Right lobe of liver (tissue), 6 donors: ENCODE measurements at regions not wholly inside any gene's neighbourhood (a gene's known extent, or its start where the extent isn't known, plus 50 kb on each side); places are given as distances from the start of the nearest gene placed in this dataset.

Experiments used
- ATAC-seq, 4 donors: fragments of 200-7000 bp; cut with Tn5 transposase; one replicate each; pipeline ENCODE4 v1.9.1; 2020; ENCODE audit warnings: mild to moderate bottlenecking in 4 of 4, moderate library complexity in 4 of 4
- DNase-seq, 3 donors: peaks; one replicate each; pipeline ENCODE4 v3.0.0-alpha.2; 2020
- H3K27ac ChIP-seq, 3 donors: fragments of 200-600 bp; one replicate each; pipeline ENCODE4 v1.8.0; 2022
- H3K27me3 ChIP-seq, 2 donors: fragments of 200-600 bp; one replicate each; pipeline ENCODE4 v1.8.0; 2022
- H3K36me3 ChIP-seq, 4 donors: fragments of 200-600 bp; sonication (generic) in 1 of 4; one replicate each; pipeline versions ENCODE4 v1.5.1 to v1.8.0; 2017 to 2022; ENCODE audit warnings: control low read depth in 1 of 4
- H3K4me1 ChIP-seq, 4 donors: fragments of 200-600 bp; sonication (generic) in 1 of 4; one replicate each; pipeline versions ENCODE4 v1.5.1 to v1.8.0; 2017 to 2022; ENCODE audit warnings: control low read depth in 1 of 4
- H3K4me3 ChIP-seq, 3 donors: fragments of 200-600 bp; one replicate each; pipeline ENCODE4 v1.8.0; 2022
- H3K9me3 ChIP-seq, 4 donors: fragments of 200-600 bp; sonication (generic) in 1 of 4; one replicate each; pipeline versions ENCODE4 v1.5.1 to v1.8.0; 2017 to 2022; ENCODE audit warnings: control low read depth in 1 of 4
- CTCF ChIP-seq, 4 donors: fragments of 200-600 bp in 3 of 4; fragments of 450-650 bp in 1 of 4; IDR thresholded peaks; one replicate each; pipeline versions ENCODE4 v1.5.1 to v1.8.0; 2016 to 2022; ENCODE audit warnings: antibody characterized with exemption in 4 of 4, mild to moderate bottlenecking in 2 of 4
- POLR2A ChIP-seq: fragments of 450-650 bp; IDR thresholded peaks from one replicate; pipeline ENCODE4 v1.6.1; 2017; ENCODE audit warnings: antibody characterized with exemption, mild to moderate bottlenecking
- WGBS: methylation state at CpG from one replicate; pipeline ENCODE4 v1.1.6; 2018; ENCODE audit warnings: low coverage, low lambda C conversion rate; ENCODE audit not compliant: insufficient coverage; ENCODE audit errors: missing lambda C conversion rate; 5-methylcytosine and 5-hydroxymethylcytosine counted together
- intact Hi-C, 2 donors: fragments of 100-400 bp; cut with DNase I; formaldehyde crosslinking; loops; one replicate each; pipeline versions ENCODE4 v1.11.2 to v1.14.1; 2022
- donor health status: DM: no; HTN: yes; CAD: no.
- donor health status: DM: no; HTN: no; CAD: no.
- donor health status: DM: no; HTN: no; CAD: no.
- donor health status: DM: no; HTN: yes; CAD: no.
- donor health status: DM: no; HTN: yes; CAD: no.

- DNase-seq (no peak), ATAC-seq (no peak)
- TF ChIP-seq CTCF (IDR thresholded peaks at IDR 0.05) (no peak), POLR2A (no peak)
- H3K4me1 ChIP-seq, result no peaks in the 10 kb centered on the region
- no peaks in the 10 kb centered on the region for H3K27me3 ChIP-seq
- 28% methylated on average over 3 of the region's 3 CpGs for WGBS
- H3K9me3 ChIP-seq, result no peaks in the 10 kb centered on the region
- H3K27ac ChIP-seq, result no peak overlapping the region
- no peak overlapping the region for H3K4me3 ChIP-seq
- intact Hi-C loops, result no loop called here
- no peaks in the 10 kb centered on the region for H3K36me3 ChIP-seq
Measured at GRCh38 chr12:77387214-77387613, 321.8 kb upstream of the E2F7 start.

- no peaks in the 10 kb centered on the region for H3K4me1 ChIP-seq
- H3K27ac ChIP-seq, result no peak overlapping the region
- H3K4me3 ChIP-seq, result no peak overlapping the region
- DNase-seq, result no peak
- intact Hi-C loops, result no loop called here
- ATAC-seq, result no peak
- H3K9me3 ChIP-seq, result no peaks in the 10 kb centered on the region
- no peaks in the 10 kb centered on the region for H3K36me3 ChIP-seq
- TF ChIP-seq CTCF (IDR thresholded peaks at IDR 0.05) (no peak), POLR2A (no peak)
- WGBS, result 58% methylated on average over 3 of the region's 3 CpGs
- no peaks in the 10 kb centered on the region for H3K27me3 ChIP-seq
Measured at GRCh38 chr12:77384941-77385340, 319.6 kb upstream of the E2F7 start.

GRCh38 chr12:77382096-77382742 lies 316.9 kb upstream of the E2F7 start:
- Histone ChIP-seq H3K4me3 (no peak overlapping the region), H3K4me1 (no peaks in the 10 kb centered on the region), H3K27ac (no peak overlapping the region), H3K27me3 (no peaks in the 10 kb centered on the region), H3K36me3 (no peaks in the 10 kb centered on the region), H3K9me3 (no peaks in the 10 kb centered on the region)
- WGBS, result 52% methylated on average over 4 of the region's 5 CpGs
- DNase-seq, result no peak
- intact Hi-C loops, result no loop called here
- TF ChIP-seq POLR2A, result no peak
- TF ChIP-seq CTCF (IDR thresholded peaks at IDR 0.05), result no peak
- ATAC-seq, result no peak

GRCh38 chr12:77377622-77378021 lies 312.3 kb upstream of the E2F7 start:
- TF ChIP-seq CTCF (IDR thresholded peaks at IDR 0.05) (no peak), POLR2A (no peak)
- H3K27me3 ChIP-seq, result no peaks in the 10 kb centered on the region
- H3K9me3 ChIP-seq, result no peaks in the 10 kb centered on the region
- H3K4me3 ChIP-seq, result no peak overlapping the region
- 71% methylated on average over 6 of the region's 6 CpGs for WGBS
- H3K4me1 ChIP-seq, result no peaks in the 10 kb centered on the region
- H3K27ac ChIP-seq, result no peak overlapping the region
- DNase-seq (no peak), ATAC-seq (no peak)
- intact Hi-C loops, result no loop called here
- H3K36me3 ChIP-seq, result no peaks in the 10 kb centered on the region

- no peak for DNase-seq
- Histone ChIP-seq H3K4me1 (no peaks in the 10 kb centered on the region), H3K27me3 (no peaks in the 10 kb centered on the region), H3K36me3 (no peaks in the 10 kb centered on the region), H3K9me3 (no peaks in the 10 kb centered on the region), H3K27ac (no peak overlapping the region), H3K4me3 (no peak overlapping the region)
- intact Hi-C loops, result no loop called here
- 46% methylated on average over 1 of the region's 1 CpG for WGBS
- ATAC-seq, result no peak
- TF ChIP-seq CTCF (IDR thresholded peaks at IDR 0.05) (no peak), POLR2A (no peak)
Measured at GRCh38 chr12:77377116-77377515, 311.7 kb upstream of the E2F7 start.
